GM18867 (cell line): ENCODE measurements at regions not wholly inside any gene's neighbourhood (a gene's known extent, or its start where the extent isn't known, plus 50 kb on each side); places are given as distances from the start of the nearest gene placed in this dataset.

Experiments used
- ATAC-seq: cut with Tn5 transposase; IDR thresholded peaks from one replicate; pipeline ENCODE4 v1.9.1; 2021; ENCODE audit warnings: mild to moderate bottlenecking, moderate library complexity; ENCODE audit not compliant: unreplicated experiment

DNA sequence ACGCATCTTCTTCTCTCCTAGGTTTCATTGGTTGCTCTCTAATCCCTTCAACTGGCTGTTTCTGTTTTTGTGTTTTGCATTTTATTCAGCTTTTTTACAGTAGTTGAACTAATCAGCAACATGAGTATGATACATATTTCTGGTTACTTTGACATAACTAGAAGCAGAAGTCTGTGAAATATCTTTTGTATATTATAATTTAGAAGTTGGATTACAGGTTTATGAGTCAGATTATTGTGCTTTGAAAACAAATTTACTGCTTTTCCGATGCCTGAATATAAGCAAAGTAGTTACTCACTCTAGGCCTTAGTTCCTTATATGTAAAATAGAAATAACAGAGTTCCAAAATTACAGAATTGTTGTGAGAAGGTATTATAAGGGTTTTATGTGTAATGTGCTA lies 96.2 kb upstream of the MEOX2 start:
- no peak for ATAC-seq

DNA sequence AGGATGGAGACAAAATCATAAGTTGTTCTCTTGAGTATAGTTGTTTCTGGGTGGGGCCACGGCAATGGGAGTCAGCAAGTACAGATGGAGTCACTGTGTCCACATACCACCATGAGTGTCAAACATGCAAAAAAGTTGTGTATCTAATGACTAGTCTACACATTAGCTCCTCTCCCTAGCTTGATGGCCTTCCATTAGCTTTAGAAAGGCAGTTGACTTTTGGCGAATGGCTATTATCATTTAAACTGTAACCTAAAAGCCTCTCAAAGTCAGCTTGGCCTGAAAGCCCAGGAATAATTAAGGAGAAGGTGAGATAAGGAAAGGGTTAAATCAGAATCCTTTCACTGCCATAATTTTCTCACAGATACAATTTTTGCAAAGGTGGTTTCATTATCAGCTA lies 95.5 kb upstream of the MEOX2 start:
- ATAC-seq: no peak

DNA sequence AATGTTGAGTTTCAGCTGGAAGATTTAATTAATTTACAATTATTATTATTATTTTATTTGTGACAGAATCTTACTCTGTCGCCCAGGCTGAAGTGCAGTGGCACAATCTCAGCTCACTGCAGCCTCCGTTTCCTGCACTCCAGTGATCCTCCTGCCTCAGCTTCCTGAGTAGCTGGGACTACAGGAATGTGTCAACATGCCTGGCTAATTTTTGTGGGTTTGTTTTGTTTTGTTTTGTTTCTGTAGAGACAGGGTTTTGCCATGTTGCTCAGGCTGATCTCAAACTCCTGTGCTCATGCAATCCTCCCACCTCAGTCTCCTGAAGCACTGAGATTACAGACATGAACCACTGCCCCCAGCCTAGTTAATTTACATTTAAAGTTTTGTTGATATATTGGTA lies 93.8 kb upstream of the MEOX2 start:
- no peak for ATAC-seq

DNA sequence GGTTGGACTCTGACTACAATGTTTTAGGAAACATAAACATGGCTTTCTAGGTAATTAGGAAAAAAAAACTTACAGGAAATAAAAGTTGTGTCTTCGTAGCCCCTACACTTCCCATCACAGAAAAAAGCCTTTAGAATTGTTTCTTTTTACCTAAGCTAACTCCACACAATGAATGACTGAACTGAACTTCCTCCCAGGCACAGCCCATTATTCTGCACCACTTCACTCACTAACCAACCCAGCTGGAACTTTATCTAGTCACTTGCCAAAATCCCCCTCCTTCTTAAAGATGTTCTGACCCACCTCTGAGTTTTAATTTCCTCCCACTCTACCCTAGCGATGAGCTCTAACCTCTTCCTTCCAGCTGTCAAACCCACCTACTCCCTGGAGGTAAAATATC lies 91.7 kb upstream of the MEOX2 start:
- ATAC-seq: no peak

DNA sequence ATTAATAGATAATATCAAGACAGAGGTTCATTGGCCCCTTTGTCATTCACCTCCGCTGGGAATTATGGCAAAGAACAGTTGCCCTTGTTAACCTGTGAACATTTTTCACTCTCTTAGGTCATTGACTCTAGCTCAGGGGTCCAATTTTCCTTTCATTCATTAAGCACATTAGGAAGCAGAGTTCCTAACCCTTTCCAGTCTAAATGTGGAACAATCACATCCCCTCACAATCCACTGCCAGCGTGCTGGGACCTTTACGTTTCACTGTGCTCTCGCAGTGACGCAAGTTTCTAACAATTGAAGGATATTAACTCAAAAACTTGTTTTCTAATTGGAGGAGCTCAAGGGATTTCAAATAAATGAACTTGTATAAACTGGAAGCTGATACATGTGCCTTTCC lies 79.3 kb upstream of the MEOX2 start:
- ATAC-seq: no peak

DNA sequence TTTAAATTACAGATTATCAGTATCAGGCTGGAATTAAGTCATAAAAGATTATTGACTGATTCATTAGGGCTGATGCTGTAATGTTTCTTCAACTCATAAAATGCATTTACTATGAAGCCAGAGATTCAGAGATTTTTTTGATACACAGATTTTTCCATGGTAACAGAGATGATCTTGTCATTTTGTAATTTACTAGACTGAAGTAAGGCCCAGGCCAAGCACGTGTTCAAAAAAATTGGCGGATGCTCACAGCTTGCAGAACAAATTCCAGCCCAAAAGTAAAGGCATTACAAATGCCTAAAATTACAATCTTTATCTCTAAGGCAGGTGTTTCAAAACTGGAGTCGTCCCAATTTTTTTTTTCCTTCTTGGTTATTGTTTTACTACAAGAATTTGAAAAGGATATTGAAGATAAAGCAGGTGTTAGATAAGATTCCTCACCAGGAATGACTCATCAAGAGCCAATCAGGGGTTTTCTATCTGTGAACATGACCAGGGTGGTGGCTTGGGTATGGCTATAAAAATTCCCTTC lies 78.4 kb upstream of the MEOX2 start:
- no peak for ATAC-seq

DNA sequence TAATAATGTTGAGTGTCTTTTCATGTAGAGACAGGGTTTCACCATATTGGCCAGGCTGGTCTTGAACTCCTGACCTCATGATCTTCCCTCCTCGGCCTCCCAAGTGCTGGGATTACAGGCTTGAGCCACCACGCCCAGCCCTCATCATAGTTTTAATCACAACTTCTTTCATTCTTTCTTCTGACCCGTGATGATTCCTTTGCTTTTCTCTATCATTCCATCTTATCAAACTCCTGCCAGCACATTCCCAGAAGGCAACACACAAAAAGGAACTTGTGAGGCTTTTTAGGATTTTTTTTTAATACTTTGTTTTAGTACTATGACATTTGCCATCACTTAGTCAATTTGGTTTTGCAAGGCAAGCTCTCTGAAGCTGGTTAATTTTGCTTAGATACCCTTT lies 77.5 kb upstream of the MEOX2 start:
- no peak for ATAC-seq

DNA sequence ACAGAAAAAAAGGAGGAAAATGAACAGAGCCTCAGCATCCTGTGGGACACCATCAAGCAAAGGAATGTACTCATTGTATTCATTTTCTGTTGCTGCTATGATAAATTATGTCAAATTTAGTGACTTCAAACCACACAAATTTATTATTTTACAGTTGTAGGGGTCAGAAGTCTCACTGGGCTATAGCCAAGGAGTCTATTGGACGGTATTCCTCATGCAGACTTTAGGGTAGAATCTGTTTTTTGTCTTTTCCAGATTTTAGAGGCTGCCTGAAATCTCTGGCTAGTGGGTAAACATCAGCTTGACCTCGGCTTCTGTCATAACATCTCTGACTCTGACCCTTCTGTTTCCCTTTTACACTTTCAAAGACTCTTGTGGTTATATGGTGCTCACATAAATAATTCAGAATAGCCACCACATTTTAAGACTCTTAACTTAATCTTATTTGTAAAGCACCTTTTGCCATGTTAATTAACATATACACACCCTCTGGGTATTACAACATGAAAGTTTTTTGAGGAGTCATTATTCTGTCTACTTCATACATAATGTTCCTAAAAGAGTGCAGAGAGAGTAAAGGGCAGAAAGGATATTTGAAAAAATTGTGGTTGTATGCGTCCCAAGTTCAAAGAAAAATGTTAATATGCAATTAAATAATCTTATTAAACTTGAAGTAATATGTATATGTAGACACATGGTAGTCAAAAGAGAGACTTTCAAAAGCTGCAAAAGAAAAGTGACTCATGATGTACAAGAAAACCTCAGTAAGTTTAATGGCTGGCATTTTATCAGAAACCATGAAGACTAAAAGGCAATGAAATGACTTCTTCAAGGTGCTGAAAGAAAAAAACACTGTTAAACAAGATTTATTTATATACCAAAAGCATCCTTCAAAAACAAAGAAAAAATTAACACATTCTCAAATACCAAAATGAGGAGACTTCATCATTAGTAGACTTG lies 70.8 kb upstream of the MEOX2 start:
- no peak for ATAC-seq

DNA sequence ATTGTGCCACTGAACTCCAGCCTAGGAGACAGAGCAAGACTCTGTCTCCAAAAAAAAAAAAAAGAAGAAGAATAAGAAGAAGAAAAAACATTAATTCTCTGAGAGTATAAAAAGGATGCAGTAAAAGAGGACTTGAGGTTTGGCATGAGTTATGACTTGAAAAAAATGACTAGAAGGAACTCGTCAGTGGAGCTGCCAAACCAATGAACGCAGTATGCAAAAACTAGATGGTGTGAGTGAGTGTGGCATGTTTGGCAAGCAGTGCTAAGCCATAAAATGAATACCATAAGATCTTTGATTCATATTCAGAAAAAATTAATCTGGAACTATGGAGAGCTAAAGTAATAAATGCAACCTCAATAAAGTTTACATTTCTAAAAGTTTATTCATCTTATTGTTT lies 68.6 kb upstream of the MEOX2 start:
- no peak for ATAC-seq

DNA sequence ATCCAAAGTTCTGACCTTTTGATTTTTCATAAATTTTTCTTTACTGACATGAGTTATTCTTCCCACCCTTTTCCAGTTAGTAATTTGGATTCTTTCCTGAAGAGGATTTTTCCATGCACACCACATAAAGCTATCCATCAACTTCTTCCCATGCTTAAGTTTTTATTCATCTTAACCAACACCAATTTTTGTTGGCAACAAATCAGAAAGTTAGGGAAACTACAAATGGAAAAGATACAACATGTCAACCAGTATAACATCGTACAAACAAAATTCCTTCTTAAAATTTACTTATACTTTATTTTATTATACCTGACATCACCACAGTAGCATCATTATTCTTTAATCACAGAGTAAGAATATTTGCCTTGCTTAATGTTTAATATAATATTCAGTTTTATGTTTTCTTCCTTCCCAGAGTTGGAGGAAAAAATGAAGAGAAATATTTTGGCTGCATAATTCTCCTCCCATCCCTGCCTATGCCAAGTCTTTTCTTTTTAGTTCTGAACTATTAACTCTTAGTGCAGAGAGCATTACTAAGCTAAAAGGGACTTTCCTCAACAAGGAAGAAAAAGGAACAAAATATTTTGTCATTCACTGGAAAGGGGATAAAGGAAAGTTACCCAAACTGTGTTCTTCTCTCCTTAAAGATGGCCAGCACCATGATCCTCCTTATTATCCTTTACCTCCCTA lies 67.5 kb upstream of the MEOX2 start:
- ATAC-seq: no peak

DNA sequence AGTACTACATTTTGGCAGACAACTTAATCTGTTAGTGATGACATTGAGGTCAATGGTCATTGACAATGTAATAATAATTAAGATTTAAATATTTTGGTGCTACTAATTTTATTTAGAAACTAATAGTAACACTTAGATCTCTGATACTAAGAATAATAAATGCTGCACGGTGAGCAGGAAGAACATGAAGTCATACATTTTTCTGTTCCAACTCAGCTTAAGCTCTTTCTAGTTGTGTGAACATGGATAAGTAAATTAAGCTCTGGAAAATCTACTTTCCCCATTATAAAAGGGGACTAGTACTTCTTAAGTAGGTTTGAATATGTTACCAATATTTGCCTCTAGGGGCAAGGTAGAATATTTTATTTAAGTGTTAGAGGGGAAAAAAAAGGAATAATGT lies 65.9 kb upstream of the MEOX2 start:
- no peak for ATAC-seq

DNA sequence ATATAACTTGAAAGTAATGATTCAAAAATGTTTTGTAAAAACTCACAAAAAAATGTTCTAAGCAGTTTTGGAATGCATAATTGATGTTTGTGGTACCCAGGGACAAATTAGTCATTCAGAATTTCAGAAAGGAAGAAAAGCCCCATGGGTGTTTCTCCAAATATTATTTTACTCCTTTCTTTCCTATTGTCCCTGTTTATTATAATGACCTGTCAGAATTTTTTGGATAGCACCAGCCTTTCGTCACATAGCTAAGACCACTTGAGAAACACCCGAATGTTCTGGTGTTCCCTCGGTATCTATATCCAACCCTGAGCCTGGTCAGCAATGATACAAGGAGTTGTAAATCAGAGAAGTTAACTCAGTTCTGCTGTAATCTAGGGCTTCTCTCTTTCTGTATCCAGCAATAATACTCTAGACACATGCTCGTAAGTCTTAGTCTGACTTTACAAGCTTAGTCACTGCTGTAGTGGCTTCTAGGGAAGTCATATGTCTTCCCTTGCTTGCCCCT lies 64.8 kb upstream of the MEOX2 start:
- ATAC-seq: no peak

DNA sequence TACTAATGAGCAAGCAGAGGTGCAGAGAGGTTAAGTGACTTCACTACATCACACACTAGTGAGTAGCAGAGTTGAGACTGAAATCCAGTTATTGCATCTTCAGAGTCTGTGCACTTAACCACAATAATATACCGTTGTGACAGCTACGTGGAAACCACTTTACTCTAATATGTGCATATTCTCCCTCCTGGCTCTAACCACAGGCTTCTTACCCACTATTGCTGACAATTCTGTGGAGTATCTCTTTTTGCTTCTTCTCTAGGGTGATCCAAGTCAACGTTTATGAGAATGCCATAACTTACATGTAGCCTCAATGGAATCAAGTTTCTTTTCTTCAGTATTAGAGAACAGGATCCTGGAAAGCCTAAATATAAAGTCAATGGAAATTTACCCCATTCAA lies 64.2 kb upstream of the MEOX2 start:
- ATAC-seq: no peak

DNA sequence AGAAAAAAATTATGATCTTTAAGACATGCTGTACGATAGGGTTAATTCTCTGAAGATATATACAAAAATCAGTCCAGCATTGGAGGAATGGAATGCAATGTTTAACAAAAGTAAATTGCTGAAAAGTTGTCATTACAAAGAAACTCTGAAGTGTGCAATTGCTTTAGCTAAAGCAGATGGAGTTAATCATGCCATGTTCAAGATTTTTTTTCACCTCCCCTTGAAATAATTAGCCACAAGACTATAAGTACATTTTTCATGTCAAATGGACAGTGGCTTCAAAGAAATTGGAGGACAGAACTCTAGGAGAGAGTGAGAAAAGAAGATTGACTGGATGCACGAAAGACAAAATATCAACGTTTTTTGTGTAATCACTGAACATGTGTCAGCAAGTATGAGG lies 63.1 kb upstream of the MEOX2 start:
- no peak for ATAC-seq

DNA sequence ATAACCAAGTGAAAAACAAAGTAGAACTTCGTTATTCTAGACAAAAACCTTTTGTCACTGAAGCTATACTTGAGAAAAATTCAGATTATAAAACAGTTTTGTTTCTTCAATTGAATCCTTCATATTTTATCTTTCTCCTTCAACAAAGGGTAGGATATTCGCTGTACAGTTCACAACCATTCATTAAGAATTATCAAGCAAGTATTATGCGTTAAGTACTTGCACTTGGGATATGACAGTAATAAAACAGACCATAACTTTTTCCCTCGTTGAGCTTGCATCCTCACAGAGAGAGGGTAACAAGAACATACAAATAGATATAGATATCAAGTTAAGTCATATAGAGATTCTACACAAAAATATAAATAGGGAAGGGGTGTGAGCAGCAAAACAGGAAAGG lies 61.2 kb upstream of the MEOX2 start:
- no peak for ATAC-seq

DNA sequence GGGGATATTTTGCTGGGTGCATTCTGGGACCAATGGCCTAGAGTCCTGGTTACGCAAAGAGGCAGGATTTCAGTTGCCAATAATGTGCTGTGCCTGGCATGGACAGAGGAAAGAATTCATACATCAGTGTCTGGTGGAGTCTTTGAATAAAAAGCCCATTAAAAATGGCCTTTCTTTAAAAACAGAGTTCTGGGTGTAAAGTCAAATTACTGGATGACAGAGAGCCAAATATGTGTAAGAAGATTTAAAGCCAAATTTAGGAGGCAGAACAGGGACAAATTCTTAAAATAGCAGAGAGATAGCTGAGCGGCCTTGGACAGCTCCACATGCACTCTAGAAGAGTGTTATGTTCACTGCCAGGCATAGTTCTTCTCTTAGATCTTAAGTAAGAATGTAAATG lies 60.8 kb upstream of the MEOX2 start:
- no peak for ATAC-seq

DNA sequence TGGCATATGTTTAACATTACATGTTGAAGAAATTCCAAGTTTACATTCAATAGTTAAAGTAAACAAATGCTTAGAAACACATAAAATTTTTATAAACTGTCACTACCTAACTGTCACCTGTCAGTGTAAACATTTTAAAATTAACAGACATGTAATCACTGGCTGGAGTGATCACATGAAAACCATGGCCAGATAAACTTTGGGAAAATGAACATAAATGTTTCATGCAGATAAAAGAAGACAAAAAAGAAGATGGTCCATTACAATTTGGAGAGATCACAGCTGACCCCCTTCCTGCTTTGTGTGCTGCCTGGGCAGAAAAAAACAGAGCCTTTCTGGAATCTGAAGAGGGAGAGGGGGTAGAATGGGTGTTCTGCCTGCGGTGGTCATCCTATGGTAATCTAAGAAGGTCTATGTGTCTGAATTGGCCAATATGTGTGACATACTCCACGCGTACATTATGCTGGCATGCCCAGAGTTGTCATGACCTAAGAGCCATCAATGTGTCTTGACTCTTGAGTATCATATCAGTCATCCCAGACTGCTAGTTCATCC lies 57.5 kb upstream of the MEOX2 start:
- no peak for ATAC-seq

DNA sequence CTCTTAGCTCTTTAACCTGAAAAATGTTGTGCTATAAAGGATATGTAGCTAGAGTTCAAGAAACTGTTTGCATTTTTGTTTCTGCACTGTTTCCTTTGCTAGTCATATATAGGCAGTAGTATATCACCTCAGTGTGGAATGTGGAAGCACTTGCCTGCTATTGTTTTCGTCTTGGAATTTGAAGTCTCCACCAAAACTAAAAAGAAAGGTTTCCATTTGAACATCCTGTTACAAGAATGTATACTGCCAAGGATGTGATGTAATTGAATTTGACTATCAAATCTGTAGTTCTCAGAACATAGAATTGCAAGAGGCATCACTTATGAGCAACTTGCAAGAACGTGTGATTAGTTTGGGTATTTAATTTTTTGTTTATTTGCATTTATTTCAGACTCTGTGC lies 51.1 kb upstream of the MEOX2 start:
- no peak for ATAC-seq
